SK-N-SH (cell line): ENCODE measurements at regions not wholly inside any gene's neighbourhood (a gene's known extent, or its start where the extent isn't known, plus 50 kb on each side); places are given as distances from the start of the nearest gene placed in this dataset.

Experiments
- CTCF ChIA-PET: fragments of 300-600, 350-600 bp; formaldehyde crosslinking; extraction: SDS; loops from one replicate; lab custom pipeline; 2021; lab: Yijun Ruan, JAX
- POLR2A ChIA-PET: fragments of 350-600 bp; sonication (Branson Sonifier 250); formaldehyde crosslinking; extraction: SDS; loops from one replicate; lab custom pipeline; 2020; ENCODE audit warnings: antibody characterized with exemption, inconsistent platforms; lab: Yijun Ruan, JAX
- DNase-seq: peaks from one replicate; pipeline ENCODE4 v3.0.0; 2012
- H2AFZ ChIP-seq: fragments of 200-600 bp; sonication (generic); 2 replicates; pipeline ENCODE4 v1.8.1; 2016; ENCODE audit warnings: antibody characterized with exemption, mild to moderate bottlenecking, low read depth
- H3F3A ChIP-seq: fragments of 200-600 bp; sonication (generic); replicated peaks from 2 replicates; pipeline ENCODE3; 2016; ENCODE audit warnings: antibody characterized with exemption, mild to moderate bottlenecking; ENCODE audit not compliant: insufficient read depth
- H3K27ac ChIP-seq, 2 experiments: fragments of 200-500 bp in 1 of 2; fragments of 200-600 bp in 1 of 2; sonication (Bioruptor generic) in 1 of 2; sonication (generic), shearing (Covaris generic) in 1 of 2; 2 replicates each; pipeline versions ENCODE4 v1.5.1 to v1.6.1; 2014 to 2016; ENCODE audit warnings: low read depth in 2 of 2, inconsistent platforms in 1 of 2, low read length in 1 of 2, mild to moderate bottlenecking in 1 of 2, mixed read lengths in 1 of 2
- H3K27me3 ChIP-seq: fragments of 200-600 bp; sonication (generic), shearing (Covaris generic); 2 replicates; pipeline ENCODE4 v1.6.1; 2016; ENCODE audit warnings: mixed run types; ENCODE audit not compliant: insufficient read depth
- H3K36me3 ChIP-seq, 2 experiments: fragments of 200-500 bp in 1 of 2; fragments of 200-600 bp in 1 of 2; sonication (Bioruptor generic) in 1 of 2; sonication (generic) in 1 of 2; replicated peaks in 1 of 2; 2 replicates each; pipeline versions ENCODE3 to v1.5.1; 2014 to 2016; ENCODE audit warnings: low read length in 1 of 2, mild to moderate bottlenecking in 1 of 2; ENCODE audit not compliant: insufficient read depth in 2 of 2, control insufficient read depth in 1 of 2
- H3K4me1 ChIP-seq, 2 experiments: fragments of 200-500 bp in 1 of 2; fragments of 200-600 bp in 1 of 2; sonication (Bioruptor generic) in 1 of 2; sonication (generic), shearing (Covaris generic) in 1 of 2; 2 replicates each; pipeline versions ENCODE4 v1.5.1 to v1.6.1; 2014 to 2016; ENCODE audit warnings: low read depth in 1 of 2, low read length in 1 of 2, mixed run types in 1 of 2; ENCODE audit not compliant: insufficient read depth in 2 of 2, control insufficient read depth in 1 of 2
- H3K4me2 ChIP-seq: fragments of 200-600 bp; sonication (generic), shearing (Covaris generic); 2 replicates; pipeline ENCODE4 v1.6.1; 2017; ENCODE audit warnings: mixed run types
- H3K4me3 ChIP-seq, 2 experiments: fragments of 200-500 bp in 1 of 2; fragments of 200-600 bp in 1 of 2; sonication (Bioruptor generic) in 1 of 2; sonication (generic), shearing (Covaris generic) in 1 of 2; 2 replicates each; pipeline versions ENCODE4 v1.5.1 to v1.8.1; 2014 to 2016; ENCODE audit warnings: low read depth in 2 of 2, inconsistent platforms in 1 of 2, low read length in 1 of 2, mild to moderate bottlenecking in 1 of 2, mixed read lengths in 1 of 2, moderate library complexity in 1 of 2
- H3K79me2 ChIP-seq: fragments of 200-600 bp; sonication (generic); 2 replicates; pipeline ENCODE4 v1.8.1; 2017; ENCODE audit warnings: mild to moderate bottlenecking; ENCODE audit not compliant: insufficient read depth
- H3K9ac ChIP-seq: fragments of 200-600 bp; sonication (generic); 2 replicates; pipeline ENCODE4 v1.6.1; 2017; ENCODE audit warnings: mixed run types
- H3K9me2 ChIP-seq: fragments of 200-600 bp; sonication (generic); 2 replicates; pipeline ENCODE4 v1.6.1; 2017; ENCODE audit warnings: mixed run types
- H3K9me3 ChIP-seq: fragments of 200-600 bp; sonication (generic); 2 replicates; pipeline ENCODE4 v1.6.1; 2017; ENCODE audit warnings: mixed run types, mild to moderate bottlenecking, moderate library complexity
- H4K20me1 ChIP-seq: fragments of 200-600 bp; sonication (generic); 2 replicates; pipeline ENCODE4 v1.6.1; 2017; ENCODE audit warnings: mild to moderate bottlenecking, mixed run types; ENCODE audit not compliant: insufficient read depth
- ELF1 ChIP-seq: IDR thresholded peaks from 2 replicates; pipeline ENCODE4 v1.4.0; 2012
- EP300 ChIP-seq, 2 experiments: IDR thresholded peaks; 2 replicates each; pipeline versions ENCODE4 v1.4.0 to v1.6.1; 2012; ENCODE audit warnings: borderline replicate concordance in 1 of 2, low read depth in 1 of 2, low read length in 1 of 2
- IRF3 ChIP-seq: fragments of 150-350 bp; IDR thresholded peaks from 2 replicates; pipeline ENCODE4 v1.6.1; 2016; ENCODE audit warnings: mild to moderate bottlenecking, low read depth, low read length
- MAX ChIP-seq: IDR thresholded peaks from 2 replicates; pipeline ENCODE4 v1.4.0; 2012; ENCODE audit warnings: low read depth
- MEF2A ChIP-seq: IDR thresholded peaks from 2 replicates; pipeline ENCODE4 v1.4.0; 2012; ENCODE audit warnings: low read depth, borderline replicate concordance
- NFIC ChIP-seq: IDR thresholded peaks from 2 replicates; pipeline ENCODE4 v1.4.0; 2012; ENCODE audit warnings: borderline replicate concordance
- NRF1 ChIP-seq: IDR thresholded peaks from 2 replicates; pipeline ENCODE4 v1.6.1; 2012; ENCODE audit warnings: low read depth, mild to moderate bottlenecking, low read length
- REST ChIP-seq: IDR thresholded peaks from 2 replicates; pipeline ENCODE4 v1.6.1; 2012; ENCODE audit warnings: mild to moderate bottlenecking, low read depth, low read length, moderate library complexity
- RFX5 ChIP-seq: IDR thresholded peaks from 2 replicates; pipeline ENCODE4 v1.6.1; 2012; ENCODE audit warnings: mild to moderate bottlenecking, improper control_type of control experiment, low read length
- RXRA ChIP-seq: IDR thresholded peaks from 2 replicates; pipeline ENCODE4 v1.4.0; 2012; ENCODE audit warnings: low read depth, mild to moderate bottlenecking, borderline replicate concordance
- TAF1 ChIP-seq: IDR thresholded peaks from 2 replicates; pipeline ENCODE4 v1.6.1; 2012; ENCODE audit warnings: low read depth, mild to moderate bottlenecking, low read length, moderate library complexity, borderline replicate concordance
- TEAD4 ChIP-seq: IDR thresholded peaks from 2 replicates; pipeline ENCODE4 v1.4.0; 2012; ENCODE audit warnings: mild to moderate bottlenecking, borderline replicate concordance; ENCODE audit not compliant: insufficient read depth
- USF2 ChIP-seq: fragments of 150-350 bp; IDR thresholded peaks from 2 replicates; pipeline ENCODE4 v1.6.1; 2017; ENCODE audit warnings: antibody characterized with exemption, low read length, low read depth, borderline replicate concordance
- YY1 ChIP-seq: IDR thresholded peaks from 2 replicates; pipeline ENCODE4 v1.4.0; 2012; ENCODE audit warnings: low read depth, mild to moderate bottlenecking
- WGBS: methylation state at CpG from one replicate; pipeline ENCODE4 v1.1.6; 2017; ENCODE audit warnings: low lambda C conversion rate; 5-methylcytosine and 5-hydroxymethylcytosine counted together

- POLR2A ChIA-PET: no interaction called here
- CTCF ChIA-PET: no interaction called here
- Histone ChIP-seq H3K4me3 (no peak overlapping the region), H2AFZ (no peak overlapping the region), H4K20me1 (no peaks in the 10 kb centered on the region), H3K9ac (no peak overlapping the region), H3F3A (no peaks in the 10 kb centered on the region), H3K9me3 (no peaks in the 10 kb centered on the region), H3K79me2 (no peaks in the 10 kb centered on the region), H3K4me1 (peaks cover 3 to 5% of the 10 kb centered on the region in 2 experiments; a peak in 3 of 4 replicates), H3K27ac (no peak overlapping the region), H3K27me3 (no peaks in the 10 kb centered on the region), H3K9me2 (no peaks in the 10 kb centered on the region), H3K4me2 (no peak overlapping the region), H3K36me3 (no peaks in the 10 kb centered on the region)
- WGBS: 76% methylated on average over 1 of the region's 1 CpG
- no peak for DNase-seq
- no peak for TF ChIP-seq IRF3
- TF ChIP-seq TAF1: no peak
- TF ChIP-seq NRF1: no peak
- TF ChIP-seq TEAD4: no peak
- TF ChIP-seq USF2: no peak
- no peak for TF ChIP-seq NFIC
- no peak for TF ChIP-seq REST
- no peak for TF ChIP-seq RFX5
- TF ChIP-seq MAX: no peak
- TF ChIP-seq YY1: no peak
- TF ChIP-seq RXRA: no peak
- no peak for TF ChIP-seq ELF1
- TF ChIP-seq MEF2A: no peak
- TF ChIP-seq EP300 (IDR thresholded peaks at IDR 0.05; ENCODE audit: borderline replicate concordance in 1 of 2, low read depth in 1 of 2, low read length in 1 of 2): no peak
Observed at GRCh38 chr11:26830218-26830617, 108.4 kb upstream of the SLC5A12 start.
